Suppressor macrophage (primary cell): ENCODE measurements at regions not wholly inside any gene's neighbourhood (a gene's known extent, or its start where the extent isn't known, plus 50 kb on each side); places are given as distances from the start of the nearest gene placed in this dataset.
A peak's percentile ranks its signal among the peaks of the same experiment; 100 is the strongest.
"Not testable (repeated sequence)": the region's sequence is repeated elsewhere in the genome, so short reads cannot be mapped to it uniquely, and the experiment has no call there.

Source experiments
- DNase-seq, 4 experiments: peaks; one replicate each; pipeline ENCODE4 v3.0.0-alpha.2; 2020 to 2022

DNA sequence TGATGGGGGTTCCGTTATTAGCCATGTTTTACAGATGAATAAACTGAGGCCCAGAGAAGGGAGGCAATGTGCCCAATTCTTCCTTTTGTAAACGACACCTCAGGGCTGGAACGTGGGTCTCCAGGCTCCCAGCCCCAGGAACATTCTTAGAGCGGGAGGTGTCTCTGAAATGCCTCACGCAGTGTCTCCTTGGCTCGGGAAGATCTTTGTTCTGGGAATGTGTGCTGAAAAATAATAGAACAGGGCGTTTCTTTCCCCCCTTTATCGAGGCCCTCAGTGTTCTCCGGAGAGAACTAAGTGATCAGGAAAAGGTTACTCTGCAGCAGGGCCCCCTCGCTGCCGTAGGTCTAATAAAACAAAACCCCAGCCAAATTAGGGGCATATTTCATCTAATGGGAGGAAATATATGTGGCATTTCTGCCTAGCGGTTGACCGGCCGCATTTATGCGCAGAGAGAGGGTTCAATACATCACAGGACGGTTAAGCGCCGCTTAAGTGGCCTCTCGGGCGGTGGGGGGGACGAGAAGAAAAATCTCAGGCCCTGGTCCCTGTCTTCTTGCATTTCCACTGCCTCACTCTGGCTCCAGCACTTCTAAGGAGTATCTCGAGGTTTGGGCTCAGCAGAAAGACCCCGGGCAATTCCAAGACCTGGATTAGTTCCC is 564.3 kb downstream of the MN1 start:
- DNase-seq: no peak

GRCh38 chr22:27238935-27239510 is 562.5 kb downstream of the MN1 start:
- DNase-seq: peak; percentile 4 to 30 (median 16)

DNA sequence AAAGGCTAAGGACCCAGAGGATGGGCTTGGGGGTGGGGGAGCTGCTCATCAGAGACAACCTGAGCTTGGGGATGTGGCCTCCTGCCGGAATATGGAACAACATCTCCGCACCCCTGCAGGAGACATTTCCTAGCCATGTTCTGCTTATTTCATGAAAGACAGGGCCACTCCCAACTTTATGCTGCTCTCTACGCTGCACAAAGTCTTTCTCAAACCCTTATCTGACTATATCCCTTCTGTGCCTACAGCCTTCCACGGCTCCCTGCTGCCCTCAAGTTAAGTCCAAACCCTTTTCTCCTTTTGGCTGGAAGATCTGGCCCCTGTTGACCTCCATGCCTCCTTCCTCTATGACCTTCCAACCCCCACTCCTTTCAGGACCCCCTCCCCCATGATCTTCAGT is 562.0 kb downstream of the MN1 start:
- no peak for DNase-seq

DNA sequence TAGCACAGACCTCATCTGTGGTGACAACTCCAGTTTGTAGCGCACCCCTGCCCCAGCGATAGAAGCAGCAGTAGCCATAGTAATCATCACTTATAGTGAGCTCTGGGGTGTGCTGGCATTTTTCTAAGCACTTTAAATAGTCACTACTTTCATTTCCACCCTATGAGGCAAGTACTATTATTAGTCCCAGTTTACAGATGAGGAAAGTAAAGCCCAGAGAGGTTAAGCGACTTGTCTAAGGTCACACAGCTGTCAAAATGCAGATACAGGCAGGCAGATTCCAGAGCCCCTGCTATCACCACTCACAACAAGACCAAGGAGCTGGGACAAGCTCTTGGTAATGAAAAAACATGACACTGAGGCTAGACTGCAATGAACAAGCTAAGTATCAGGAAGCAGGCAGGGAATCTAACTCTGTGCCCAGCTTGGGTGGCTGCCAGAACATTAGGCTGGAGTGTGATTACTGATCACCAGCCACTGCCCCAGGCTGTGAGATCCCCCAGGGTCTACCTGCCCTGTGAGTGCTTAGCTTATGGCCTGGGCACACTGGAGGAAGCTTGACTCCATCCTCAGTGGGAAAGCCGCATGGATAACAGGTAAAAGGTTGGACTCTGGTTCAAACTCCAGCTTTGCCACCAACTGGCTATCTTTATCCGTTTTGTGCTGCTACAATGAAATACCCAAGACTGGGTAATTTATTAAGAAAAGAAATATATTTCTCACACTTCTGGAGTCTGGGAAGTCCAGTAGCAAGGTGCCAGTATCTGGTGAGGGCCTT is 561.1 kb downstream of the MN1 start:
- no peak for DNase-seq

GRCh38 chr22:27241430-27242321 is 559.9 kb downstream of the MN1 start:
- DNase-seq: no peak

GRCh38 chr22:27242474-27242873 is 559.1 kb downstream of the MN1 start:
- DNase-seq: no peak

- DNase-seq: no peak
Measured at GRCh38 chr22:27242917-27243589, 558.5 kb downstream of the MN1 start.

DNA sequence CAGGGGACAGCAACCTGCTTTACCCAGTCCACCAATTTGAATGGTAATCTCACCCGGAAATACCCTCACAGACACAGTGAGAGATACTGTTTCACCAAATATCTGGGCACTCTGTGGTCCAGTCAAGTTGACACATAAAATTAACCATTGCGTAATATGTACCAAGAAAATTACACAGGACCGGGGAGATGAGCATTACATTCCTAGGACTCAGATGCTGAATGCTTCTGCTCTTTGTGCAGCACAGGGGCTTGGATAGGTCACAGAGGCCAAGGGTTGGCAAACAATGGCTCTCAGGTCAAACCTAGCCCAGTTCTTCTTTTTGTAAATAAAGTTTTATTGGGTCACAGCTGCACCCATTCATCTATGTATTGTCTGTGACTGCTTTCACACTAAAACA is 557.2 kb downstream of the MN1 start:
- DNase-seq: no peak

DNA sequence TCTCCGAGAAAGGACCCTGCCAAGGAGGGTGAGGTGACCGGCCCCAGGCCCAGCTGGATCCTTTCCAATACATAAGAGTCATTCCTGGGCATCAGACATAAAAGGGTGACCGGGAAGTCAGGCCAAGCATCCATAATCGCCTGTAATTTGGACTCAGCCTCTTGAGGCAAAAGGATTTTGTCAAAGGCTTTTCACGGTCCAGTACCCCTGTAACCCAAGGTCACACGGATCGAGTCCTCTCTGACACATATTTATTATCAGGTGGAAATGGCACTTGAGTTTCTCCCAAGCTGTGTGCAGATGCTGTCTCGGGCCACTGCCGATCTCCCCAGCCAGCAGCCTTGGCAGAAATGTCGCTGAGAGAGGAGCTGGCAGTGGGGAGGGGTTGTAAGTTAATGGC is 556.5 kb downstream of the MN1 start:
- DNase-seq: no peak

GRCh38 chr22:27246558-27246957 is 555.0 kb downstream of the MN1 start:
- DNase-seq: no peak

- DNase-seq: peak in 1 of 4 experiments; percentile 11
Measured at GRCh38 chr22:27247701-27248434, 553.7 kb downstream of the MN1 start.

DNA sequence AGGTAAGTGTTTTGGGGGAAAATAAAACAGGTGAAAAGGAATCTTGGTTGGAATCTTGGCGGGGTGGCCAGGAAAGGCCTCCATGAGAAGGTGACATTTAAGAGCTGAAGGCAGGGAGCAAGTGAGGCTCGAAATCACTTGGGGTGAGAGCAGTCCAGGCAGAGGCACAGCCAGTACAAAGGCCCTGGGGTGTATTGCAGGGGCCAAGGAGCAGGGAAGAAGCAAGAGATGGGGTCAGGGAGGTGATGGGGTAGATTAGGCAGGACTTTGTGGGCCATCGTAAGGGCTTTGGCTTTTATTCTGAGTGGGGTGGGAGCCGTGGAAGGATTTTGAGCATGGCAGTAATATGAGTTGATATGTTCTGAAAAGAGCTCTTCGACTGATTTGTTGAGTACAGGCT is 551.1 kb downstream of the MN1 start:
- DNase-seq: no peak

DNA sequence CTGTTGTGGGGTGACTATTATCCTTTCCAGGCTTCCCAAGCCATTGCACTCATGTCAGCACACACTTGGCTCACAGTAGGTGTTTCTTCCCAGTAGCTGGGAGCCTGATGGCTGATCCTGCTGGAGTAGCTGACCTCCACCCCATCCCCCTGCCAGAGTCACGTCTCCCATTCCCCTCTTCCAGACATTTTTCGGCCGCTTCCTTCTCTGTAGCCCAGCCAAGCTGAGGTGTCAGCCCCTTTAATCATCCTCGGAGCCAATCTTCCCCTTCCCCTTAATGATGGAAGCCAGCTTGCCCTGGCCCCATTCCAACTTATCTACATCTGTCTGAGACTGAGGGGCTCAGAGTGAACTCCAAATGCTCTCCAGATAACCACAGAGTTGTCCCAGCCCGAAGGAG is 550.7 kb downstream of the MN1 start:
- DNase-seq: no peak

DNA sequence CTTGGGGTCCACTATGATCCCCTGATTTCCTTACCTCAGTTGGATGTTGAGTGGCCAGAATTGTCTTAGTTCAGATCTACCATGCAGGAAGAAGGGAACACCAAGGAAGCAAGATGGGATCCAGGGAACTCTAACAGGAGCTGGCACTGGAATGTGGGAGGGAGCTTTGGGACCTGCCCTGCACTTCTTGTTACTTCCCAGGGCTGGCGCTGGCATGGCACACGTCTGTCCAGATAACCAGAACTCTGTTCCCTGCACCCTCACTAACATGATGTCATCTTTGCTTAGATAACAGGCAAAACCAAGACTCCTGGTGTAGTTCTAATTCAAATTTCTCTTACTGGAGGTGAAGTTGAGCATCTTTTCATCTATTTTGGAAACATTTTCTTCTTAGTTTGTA is 550.0 kb downstream of the MN1 start:
- DNase-seq: no peak

DNA sequence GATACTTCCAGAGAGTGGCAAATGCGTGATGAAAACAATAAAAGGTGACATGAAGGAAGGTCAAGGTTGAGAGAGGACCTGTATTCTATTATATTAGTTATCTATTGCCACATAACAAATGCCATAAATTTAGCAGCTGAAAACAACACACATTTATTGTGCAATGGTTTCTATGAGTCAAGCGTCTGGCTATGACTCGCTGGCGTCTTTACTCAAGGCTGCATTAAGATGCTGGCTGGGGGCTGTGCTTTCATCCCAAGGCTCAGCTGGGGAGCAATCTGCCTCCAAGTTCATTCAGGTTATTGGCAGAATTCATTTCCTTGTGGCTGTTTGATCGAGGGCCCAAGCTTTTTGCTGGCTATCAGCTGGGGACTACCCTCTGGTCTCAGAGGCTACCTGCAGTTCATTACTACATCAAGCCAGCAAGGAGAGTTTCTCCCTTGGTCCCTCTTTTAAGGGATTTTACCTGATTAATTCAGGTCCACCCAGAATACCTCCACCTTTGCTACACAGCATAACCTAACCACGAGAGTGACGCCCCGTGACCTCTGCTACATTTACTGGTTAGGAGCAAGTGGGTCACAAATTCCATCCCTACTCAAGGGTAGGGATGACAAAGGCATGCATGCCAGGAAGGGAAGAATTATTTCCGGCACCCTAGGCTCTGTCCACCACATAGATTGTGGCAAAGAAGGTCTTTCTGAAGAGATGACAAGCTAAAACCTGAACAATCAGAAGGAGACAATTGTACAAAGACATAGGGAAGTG is 549.1 kb downstream of the MN1 start:
- DNase-seq: peak; percentile 46 to 68 (median 56)

DNA sequence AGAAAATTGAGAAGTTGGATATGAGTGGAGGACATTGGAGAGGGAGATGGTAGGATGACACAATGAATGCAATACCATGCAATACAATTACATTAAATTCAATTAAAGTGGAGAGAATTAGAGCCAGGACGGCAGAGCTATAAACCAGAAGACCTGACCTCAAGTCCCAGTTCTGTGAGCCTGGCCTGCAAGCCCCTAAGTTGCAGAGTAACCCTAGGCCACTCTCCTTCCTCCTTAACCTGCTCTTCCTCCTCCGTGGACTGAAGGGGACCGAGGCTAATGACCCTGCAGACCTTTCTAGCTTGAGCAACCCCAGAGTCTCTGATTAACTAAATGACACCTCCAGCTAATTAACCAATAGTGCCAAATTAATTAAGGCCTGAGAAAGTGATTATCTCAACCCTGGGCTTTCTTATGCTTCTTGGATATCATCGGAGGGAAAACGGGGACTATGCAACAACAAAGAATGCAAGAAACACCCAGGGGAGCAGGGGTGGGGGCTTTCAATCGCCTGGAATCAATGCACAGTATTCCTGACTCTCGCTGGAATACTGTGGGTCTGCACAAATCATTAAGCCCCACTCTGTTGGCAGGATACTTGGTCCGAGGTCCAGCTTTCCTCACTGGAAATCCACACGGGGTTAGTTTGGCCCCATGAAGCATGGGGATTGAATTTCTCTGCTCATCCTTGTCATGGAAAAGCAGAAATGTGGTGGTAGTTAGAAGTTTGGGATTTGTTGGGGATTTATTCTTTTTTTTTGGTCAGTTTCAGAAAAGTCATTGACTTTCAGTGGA is 548.3 kb downstream of the MN1 start:
- DNase-seq: no peak

DNA sequence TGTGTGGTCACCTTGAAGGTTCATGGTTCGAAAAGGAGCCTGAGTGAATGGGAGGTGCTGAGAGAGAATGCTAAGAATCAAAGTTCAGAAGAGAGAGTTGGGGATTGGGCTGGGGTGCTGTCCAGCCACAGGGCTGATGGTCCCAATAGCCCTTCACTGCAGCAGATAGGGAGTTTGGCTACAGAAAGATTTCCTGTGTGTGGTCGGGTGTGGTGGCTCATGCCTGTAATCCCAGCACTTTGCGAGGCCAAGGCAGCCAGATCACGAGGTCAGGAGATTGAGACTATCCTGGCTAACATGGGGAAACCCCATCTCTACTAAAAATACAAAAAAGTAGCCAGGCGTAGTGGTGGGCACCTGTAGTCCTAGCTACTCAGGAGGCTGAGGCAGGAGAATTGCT is 547.5 kb downstream of the MN1 start:
- DNase-seq: not testable (repeated sequence)

DNA sequence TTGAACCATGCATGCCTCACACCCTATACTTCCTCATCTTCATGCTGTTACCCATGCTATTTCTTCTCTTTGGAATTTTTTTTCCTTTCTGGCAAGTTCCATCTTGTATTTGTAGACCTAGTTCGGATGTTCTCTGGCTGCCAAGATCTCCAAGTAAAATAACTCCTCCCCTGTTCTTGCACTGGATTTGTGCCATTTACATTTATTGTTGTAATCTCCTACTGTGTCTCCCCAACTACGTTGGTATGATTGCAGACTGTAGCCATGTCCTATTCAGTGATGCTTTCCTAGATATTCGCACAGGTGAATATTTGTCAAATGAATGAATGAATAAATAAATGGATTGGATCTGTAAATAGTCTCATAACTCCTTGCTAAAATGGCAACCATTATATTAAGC is 546.0 kb downstream of the MN1 start:
- DNase-seq: no peak

GRCh38 chr22:27257987-27258386 is 543.6 kb downstream of the MN1 start:
- no peak for DNase-seq

DNA sequence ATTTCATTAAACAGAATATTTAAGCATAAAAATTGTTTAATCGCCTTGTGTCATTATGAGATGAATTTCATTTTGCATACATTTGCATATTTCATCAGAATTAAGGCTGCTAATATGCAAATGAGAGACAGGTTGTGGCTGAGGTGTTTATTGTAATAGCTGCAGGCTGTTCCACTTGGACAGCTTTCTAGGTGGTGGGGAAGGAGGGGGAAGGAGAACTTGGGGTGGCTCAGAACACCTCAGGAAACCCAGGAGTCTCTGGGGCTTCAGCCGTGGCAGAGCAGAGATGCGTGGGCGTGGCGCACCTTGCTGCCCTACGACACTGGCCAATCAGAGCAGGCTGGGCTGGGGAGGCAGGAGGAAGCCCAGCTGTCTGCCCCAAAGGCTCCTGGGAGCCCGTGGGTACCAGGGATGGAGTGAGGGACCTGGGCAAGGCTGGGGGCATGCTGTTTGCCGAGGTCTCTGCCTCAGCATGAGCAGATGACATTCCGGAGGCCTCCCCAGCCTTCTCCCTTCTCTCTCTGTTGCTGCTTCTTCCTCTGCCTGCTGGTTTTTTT is 542.9 kb downstream of the MN1 start:
- DNase-seq: no peak
